GM12878 (cell line): ENCODE measurements at regions not wholly inside any gene's neighbourhood (a gene's known extent, or its start where the extent isn't known, plus 50 kb on each side); places are given as distances from the start of the nearest gene placed in this dataset.

Experiments used
- ATAC-seq: fragments of 200-7000 bp; cut with Tn5 transposase; 3 replicates; pipeline ENCODE4 v1.9.1; 2020; ENCODE audit warnings: mild to moderate bottlenecking, moderate library complexity
- BruUV-seq: library from RNA; stranded (reverse); fragments of 400-500 nt; replicated peaks from 2 replicates; lab custom pipeline; 2021; lab: Mats Ljungman, UMichigan
- CTCF ChIA-PET: fragments of 300-600 bp; sonication (Branson Sonifier 250); formaldehyde crosslinking; extraction: SDS; loops from one replicate; lab custom pipeline; 2021; ENCODE audit warnings: inconsistent platforms; lab: Yijun Ruan, JAX
- POLR2A ChIA-PET: fragments of 350-600 bp; formaldehyde crosslinking; extraction: SDS; loops from one replicate; lab custom pipeline; 2021; ENCODE audit warnings: inconsistent platforms; lab: Charles Lee
- RAD21 ChIA-PET: fragments of 300-600 bp; sonication (Branson Sonifier 250); formaldehyde crosslinking; loops from one replicate; lab custom pipeline; 2023; ENCODE audit warnings: antibody characterized with exemption; ENCODE audit not compliant: unreplicated experiment; lab: Charles Lee
- SMC1A ChIA-PET: fragments of 300-600 bp; sonication (Branson Sonifier 250); formaldehyde crosslinking; loops from one replicate; lab custom pipeline; 2023; ENCODE audit not compliant: unreplicated experiment, uncharacterized antibody; lab: Charles Lee
- DNase-seq: peaks from one replicate; pipeline ENCODE4 v3.0.0-alpha.2; 2011; ENCODE audit warnings: low read depth, low spot score
- FAIRE-seq: peaks from 3 replicates; lab custom pipeline; 2011; peaks lifted over from hg19 to GRCh38; lab: Jason Lieb, UNC
- H2AFZ ChIP-seq: 2 replicates; pipeline ENCODE4 v1.6.0; 2011; ENCODE audit warnings: low read depth, low read length, control low read depth; ENCODE audit not compliant: control insufficient read depth
- H3K27ac ChIP-seq: 2 replicates; pipeline ENCODE4 v1.5.1; 2011; ENCODE audit warnings: control low read depth; ENCODE audit not compliant: control insufficient read depth, insufficient read depth
- H3K27me3 ChIP-seq, 2 experiments: replicated peaks in 1 of 2; 2 replicates each; pipeline versions ENCODE4 v1.6.0 to v1.6.1; 2011; ENCODE audit warnings: low read length in 1 of 2; ENCODE audit not compliant: control insufficient read depth in 2 of 2, insufficient read depth in 2 of 2
- H3K36me3 ChIP-seq, 2 experiments: 2 replicates each; pipeline ENCODE4 v1.5.1; 2011; ENCODE audit warnings: low read length in 1 of 2; ENCODE audit not compliant: control insufficient read depth in 2 of 2, insufficient read depth in 2 of 2
- H3K4me1 ChIP-seq: 2 replicates; pipeline ENCODE4 v1.6.1; 2011; ENCODE audit warnings: mild to moderate bottlenecking, low read length, moderate library complexity, mixed read lengths; ENCODE audit not compliant: control insufficient read depth, insufficient read depth
- H3K4me2 ChIP-seq: 2 replicates; pipeline ENCODE4 v1.6.0; 2011; ENCODE audit warnings: control low read depth; ENCODE audit not compliant: control insufficient read depth, insufficient read depth
- H3K4me3 ChIP-seq: fragments of 200-600 bp; sonication (generic); 2 replicates; pipeline ENCODE4 v1.5.1; 2016
- H3K79me2 ChIP-seq: 2 replicates; pipeline ENCODE4 v1.6.0; 2011; ENCODE audit warnings: low read length; ENCODE audit not compliant: control insufficient read depth, insufficient read depth
- H3K9ac ChIP-seq: 2 replicates; pipeline ENCODE4 v1.8.0; 2011; ENCODE audit warnings: low read length, control low read depth, mixed read lengths; ENCODE audit not compliant: control insufficient read depth, insufficient read depth
- H3K9me3 ChIP-seq: replicated peaks from 3 replicates; pipeline ENCODE4 v1.5.1; 2011; ENCODE audit warnings: mild to moderate bottlenecking, low read length; ENCODE audit not compliant: control insufficient read depth, insufficient read depth
- H4K20me1 ChIP-seq: 2 replicates; pipeline ENCODE4 v1.6.0; 2011; ENCODE audit not compliant: control insufficient read depth, insufficient read depth
- DPF2 ChIP-seq: fragments of 450-650 bp; IDR thresholded peaks from 2 replicates; pipeline ENCODE4 v1.6.1; 2017; ENCODE audit warnings: mild to moderate bottlenecking
- IKZF1 ChIP-seq: fragments of 450-650 bp; conservative IDR thresholded peaks from 2 replicates; pipeline ENCODE4 v1.6.1; 2017; ENCODE audit warnings: antibody characterized with exemption, mild to moderate bottlenecking
- MAX ChIP-seq: IDR thresholded peaks from 2 replicates; pipeline ENCODE4 v1.6.1; 2012; ENCODE audit warnings: low read depth, low read length, improper control_type of control experiment
- RAD21 ChIP-seq: IDR thresholded peaks from 2 replicates; pipeline ENCODE4 v1.6.1; 2011; ENCODE audit warnings: mild to moderate bottlenecking, low read depth, low read length, moderate library complexity; ENCODE audit not compliant: insufficient read depth
- RFX5 ChIP-seq: IDR thresholded peaks from 2 replicates; pipeline ENCODE4 v1.6.1; 2011; ENCODE audit warnings: low read depth, low read length, improper control_type of control experiment
- SKIL ChIP-seq: fragments of 450-650 bp; IDR thresholded peaks from 2 replicates; pipeline ENCODE4 v1.6.1; 2017; ENCODE audit warnings: mild to moderate bottlenecking, low read depth, inconsistent platforms; ENCODE audit not compliant: poor library complexity, severe bottlenecking
- WRNIP1 ChIP-seq: IDR thresholded peaks from 2 replicates; pipeline ENCODE4 v1.6.1; 2011; ENCODE audit warnings: low read depth, low read length, improper control_type of control experiment, borderline replicate concordance
- ZBTB33 ChIP-seq: fragments of 450-650 bp; IDR thresholded peaks from 2 replicates; pipeline ENCODE4 v1.6.1; 2017; ENCODE audit warnings: mild to moderate bottlenecking
- WGBS: methylation state at CpG from one replicate; pipeline ENCODE4 v1.1.6; 2016; ENCODE audit warnings: low lambda C conversion rate; ENCODE audit not compliant: insufficient replicate concordance, insufficient coverage; ENCODE audit errors: missing lambda C conversion rate; 5-methylcytosine and 5-hydroxymethylcytosine counted together
- in situ Hi-C: fragments of 300-500 bp; cut with MboI; formaldehyde crosslinking; loops from 9 replicates; pipeline ENCODE4 v1.14.3; 2018; ENCODE audit warnings: mixed read lengths
- intact Hi-C: fragments of 100-400 bp; cut with micrococcal nuclease; formaldehyde crosslinking; loops from one replicate; pipeline ENCODE4 v1.14.2; 2022; ENCODE audit not compliant: unreplicated experiment

- TF ChIP-seq SKIL (no peak), RFX5 (no peak), IKZF1 (no peak), ZBTB33 (no peak), WRNIP1 (no peak), DPF2 (no peak), MAX (no peak)
- TF ChIP-seq, all 136 proteins: peak for 0
Measured at GRCh38 chr9:134544388-134545214, 97.0 kb upstream of the COL5A1 start (continued).

GRCh38 chr9:134545215-134545542, 96.4 kb upstream of the COL5A1 start:
- intact Hi-C loops: no loop called here
- RAD21 ChIA-PET: no interaction called here
- no peak overlapping the region for H3K4me3 ChIP-seq

More at GRCh38 chr9:134545215-134545542, 96.4 kb upstream of the COL5A1 start:
- BruUV-seq: no TSS peak
- Histone ChIP-seq H3K27ac (no peak overlapping the region), H4K20me1 (no peaks in the 10 kb centered on the region), H2AFZ (no peak overlapping the region), H3K79me2 (no peaks in the 10 kb centered on the region), H3K4me1 (no peaks in the 10 kb centered on the region), H3K36me3 (no peaks in the 10 kb centered on the region), H3K9ac (no peak overlapping the region), H3K27me3 (no peaks in the 10 kb centered on the region; a peak in 3 of 4 replicates)
- CTCF ChIA-PET: no interaction called here
- WGBS: 57% methylated on average over 7 of the region's 7 CpGs
- no peak for ATAC-seq
- POLR2A ChIA-PET: no interaction called here
- SMC1A ChIA-PET: no interaction called here
- in situ Hi-C loops: no loop called here
- TF ChIP-seq RAD21: no peak
- TF ChIP-seq SKIL: no peak
- TF ChIP-seq, all 136 proteins: peak for 0
- H3K4me2 ChIP-seq: no peak overlapping the region
- no peaks in the 10 kb centered on the region for H3K9me3 ChIP-seq
- FAIRE-seq: no peak
- DNase-seq: no peak
